Cardiac fibroblast (primary cell): ENCODE measurements at regions not wholly inside any gene's neighbourhood (a gene's known extent, or its start where the extent isn't known, plus 50 kb on each side); places are given as distances from the start of the nearest gene placed in this dataset.

Experiments used
- DNase-seq, 2 donors: peaks; one replicate each; pipeline versions ENCODE4 v3.0.0 to v3.0.0-alpha.2; 2010; ENCODE audit warnings: low read depth in 2 of 2
- H3K4me3 ChIP-seq, 2 donors: replicated peaks in 1 of 2; 1 replicate in 1 of 2; 2 replicates in 1 of 2; pipeline ENCODE4 v1.5.1; 2011; ENCODE audit warnings: low read depth in 2 of 2, low read length in 2 of 2, mild to moderate bottlenecking in 2 of 2, moderate library complexity in 1 of 2
- TF ChIP-seq, protein P1 (sequence below): IDR thresholded peaks from one replicate; pipeline ENCODE4 v1.5.1; 2011; ENCODE audit warnings: low read depth, mild to moderate bottlenecking, low read length, inconsistent platforms

DNA sequence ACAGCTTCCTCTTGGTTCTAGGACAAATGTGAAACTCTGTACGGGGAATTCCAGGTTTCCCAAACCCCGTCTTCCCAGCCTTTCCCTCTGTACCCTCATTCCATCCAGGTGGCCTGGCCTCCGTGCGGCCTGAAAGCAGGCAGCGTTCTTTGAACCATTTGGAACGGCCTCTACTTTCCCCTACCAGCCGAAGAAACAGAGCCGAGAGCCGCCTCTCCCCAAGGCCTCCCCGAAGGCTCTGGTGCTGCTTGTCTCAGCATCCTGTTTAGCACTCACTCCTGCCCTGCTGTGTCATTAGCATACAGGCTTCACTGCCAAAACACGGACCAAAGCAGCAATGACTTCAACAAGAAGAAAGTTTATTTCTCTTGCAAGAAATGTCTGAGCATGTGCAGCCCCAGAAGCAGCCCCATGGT is 137.7 kb downstream of the HSD17B3 start:
- DNase-seq, result no peak
- TF ChIP-seq, protein P1, sequence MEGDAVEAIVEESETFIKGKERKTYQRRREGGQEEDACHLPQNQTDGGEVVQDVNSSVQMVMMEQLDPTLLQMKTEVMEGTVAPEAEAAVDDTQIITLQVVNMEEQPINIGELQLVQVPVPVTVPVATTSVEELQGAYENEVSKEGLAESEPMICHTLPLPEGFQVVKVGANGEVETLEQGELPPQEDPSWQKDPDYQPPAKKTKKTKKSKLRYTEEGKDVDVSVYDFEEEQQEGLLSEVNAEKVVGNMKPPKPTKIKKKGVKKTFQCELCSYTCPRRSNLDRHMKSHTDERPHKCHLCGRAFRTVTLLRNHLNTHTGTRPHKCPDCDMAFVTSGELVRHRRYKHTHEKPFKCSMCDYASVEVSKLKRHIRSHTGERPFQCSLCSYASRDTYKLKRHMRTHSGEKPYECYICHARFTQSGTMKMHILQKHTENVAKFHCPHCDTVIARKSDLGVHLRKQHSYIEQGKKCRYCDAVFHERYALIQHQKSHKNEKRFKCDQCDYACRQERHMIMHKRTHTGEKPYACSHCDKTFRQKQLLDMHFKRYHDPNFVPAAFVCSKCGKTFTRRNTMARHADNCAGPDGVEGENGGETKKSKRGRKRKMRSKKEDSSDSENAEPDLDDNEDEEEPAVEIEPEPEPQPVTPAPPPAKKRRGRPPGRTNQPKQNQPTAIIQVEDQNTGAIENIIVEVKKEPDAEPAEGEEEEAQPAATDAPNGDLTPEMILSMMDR, result no peak
- H3K4me3 ChIP-seq, result no peak overlapping the region

DNA sequence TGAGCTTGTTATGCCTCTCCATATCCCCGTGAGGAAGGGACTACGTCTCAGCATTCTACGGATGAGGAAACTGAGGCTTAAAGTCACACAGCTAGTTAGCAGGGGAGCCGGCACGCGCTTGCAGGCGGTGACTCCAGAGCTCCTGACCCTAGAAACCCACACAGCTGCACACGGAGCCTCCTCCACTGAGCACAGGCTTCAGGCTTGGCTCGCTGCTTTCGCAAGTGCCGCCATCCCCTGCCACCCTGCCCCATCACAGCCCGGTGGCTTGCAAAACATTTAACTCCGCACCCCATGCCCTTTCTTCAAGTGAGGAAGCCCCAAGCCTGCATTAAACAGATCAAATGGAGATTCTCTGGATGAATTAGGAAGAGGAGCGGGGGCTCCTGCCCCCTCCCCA is 138.3 kb downstream of the HSD17B3 start:
- H3K4me3 ChIP-seq, result no peak overlapping the region
- TF ChIP-seq, protein P1, result no peak
- DNase-seq, result no peak

DNA sequence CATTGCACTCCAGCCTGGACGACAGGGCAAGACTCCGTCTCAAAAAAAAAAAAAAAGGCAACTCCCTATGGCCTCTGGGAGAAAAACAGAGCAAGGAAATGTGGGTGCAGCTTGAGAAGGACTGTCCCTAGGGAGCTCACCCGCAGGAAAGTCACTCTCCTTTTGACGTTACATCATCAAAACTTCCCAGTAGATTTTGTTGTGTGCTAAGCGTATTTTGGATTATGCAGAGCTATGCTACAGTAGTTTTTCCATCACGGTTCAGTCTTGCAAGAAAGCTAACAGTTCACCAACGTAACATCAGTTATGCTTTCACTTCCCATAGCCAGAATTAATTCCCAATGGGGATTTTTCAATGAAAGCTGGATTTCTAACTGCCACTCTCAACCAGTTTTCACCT is 138.8 kb downstream of the HSD17B3 start:
- no peak overlapping the region for H3K4me3 ChIP-seq
- TF ChIP-seq, protein P1, result no peak
- no peak for DNase-seq

DNA sequence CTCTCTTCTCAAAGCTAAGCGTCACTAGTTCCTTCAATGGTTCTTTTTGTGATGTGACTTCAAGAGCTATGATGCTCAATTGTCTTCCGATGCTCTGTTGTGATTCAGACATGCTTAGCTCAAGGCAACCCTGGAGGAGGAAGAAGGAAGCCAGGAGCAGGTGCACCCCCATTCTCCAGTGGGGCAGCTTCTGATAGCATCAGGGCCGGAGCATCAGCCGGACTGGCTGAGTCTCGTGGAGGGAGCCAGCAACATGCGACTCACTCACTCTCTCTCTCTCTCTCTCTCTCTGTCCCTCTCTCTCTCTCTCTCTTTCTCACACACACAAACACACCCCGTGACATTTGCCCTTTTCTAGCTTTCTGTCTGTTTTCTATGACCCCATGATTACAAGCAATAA is 140.2 kb downstream of the HSD17B3 start:
- TF ChIP-seq, protein P1, result no peak
- DNase-seq, result no peak
- H3K4me3 ChIP-seq, result no peak overlapping the region

DNA sequence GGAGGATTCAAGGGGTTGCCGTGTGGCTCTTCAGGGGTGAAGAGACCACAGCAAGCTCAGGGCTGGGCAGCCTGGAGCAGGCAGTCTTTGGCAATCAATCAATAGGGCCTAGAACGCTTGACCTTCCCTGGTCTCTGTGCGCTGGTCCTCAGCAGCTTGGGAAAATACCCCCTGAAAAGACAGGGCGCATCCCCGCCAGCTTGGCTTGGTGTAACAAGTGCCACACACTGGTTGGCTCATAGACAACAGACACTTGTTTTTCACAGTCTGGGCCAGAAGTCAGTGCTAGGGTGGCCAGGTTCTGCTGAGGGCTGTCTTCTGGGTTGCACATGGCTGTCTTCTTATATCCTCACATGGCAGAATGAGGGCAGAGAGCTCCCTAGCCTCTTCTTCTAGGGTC is 141.1 kb downstream of the HSD17B3 start:
- TF ChIP-seq, protein P1, result no peak
- no peak for DNase-seq
- no peak overlapping the region for H3K4me3 ChIP-seq

DNA sequence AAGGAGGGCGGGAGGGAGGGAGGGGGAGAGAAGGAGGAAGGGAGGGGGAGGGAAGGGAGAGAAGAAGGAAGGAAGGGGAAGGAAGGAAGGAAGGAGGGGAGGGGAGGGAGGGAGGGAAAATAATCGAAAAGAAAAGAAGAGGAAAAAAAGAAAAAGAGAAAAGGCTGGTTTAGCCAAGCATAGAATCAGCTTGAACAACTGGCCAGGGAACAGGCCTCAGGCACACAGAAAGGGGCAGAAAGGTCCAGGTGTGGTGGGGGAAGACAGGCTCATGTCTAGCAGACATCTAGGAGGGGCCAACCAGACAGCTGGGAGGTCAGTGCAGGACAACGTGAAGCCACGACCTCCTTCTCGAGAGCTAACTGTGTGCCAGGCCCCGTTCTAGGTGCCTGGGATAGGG is 141.8 kb downstream of the HSD17B3 start:
- no peak for DNase-seq
- no peak overlapping the region for H3K4me3 ChIP-seq
- TF ChIP-seq, protein P1, result no peak

DNA sequence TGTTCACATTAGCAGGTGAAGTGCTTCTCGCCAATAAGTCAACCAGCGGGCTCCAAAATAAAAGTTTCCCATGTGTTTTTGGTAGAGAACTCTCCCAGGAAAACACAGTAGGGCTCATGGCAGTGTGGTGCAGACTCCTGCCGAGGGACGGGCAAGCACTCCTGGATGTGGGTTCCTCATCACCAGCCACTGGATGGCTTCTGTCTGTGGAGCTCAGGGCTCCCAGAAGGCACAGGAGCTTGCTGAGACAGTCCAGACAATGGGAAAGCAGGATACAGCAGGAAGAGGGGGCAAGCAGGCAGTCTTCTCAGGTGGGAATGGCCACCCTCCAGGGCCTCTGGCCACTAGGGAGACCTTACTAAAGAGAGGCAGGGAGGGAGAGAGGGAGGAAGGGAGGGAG is 142.4 kb downstream of the HSD17B3 start:
- TF ChIP-seq, protein P1, result no peak
- DNase-seq, result no peak
- no peak overlapping the region for H3K4me3 ChIP-seq
